ENCODE measurements at regions not wholly inside any gene's neighbourhood (a gene's known extent, or its start where the extent isn't known, plus 50 kb on each side); places are given as distances from the start of the nearest gene placed in this dataset.

DNA sequence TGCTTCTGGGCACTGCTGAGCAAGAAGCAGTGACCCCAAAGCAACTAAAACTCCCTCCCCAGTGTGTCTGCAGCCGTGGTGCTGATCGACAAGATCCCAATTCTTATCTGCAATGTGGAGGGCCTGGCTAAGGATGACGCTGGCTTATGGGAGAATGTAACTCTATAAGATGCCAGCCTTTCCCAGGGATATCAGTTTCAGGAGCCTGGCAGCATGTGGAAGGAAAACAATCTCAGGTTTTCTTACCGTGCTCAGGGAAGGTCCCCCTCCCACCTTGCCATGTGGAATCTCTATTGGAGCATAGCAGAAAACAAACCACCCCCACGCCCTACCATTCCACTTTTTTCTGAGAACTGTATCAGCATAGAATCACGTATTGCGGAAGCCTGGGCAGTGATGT is 87.7 kb upstream of the PTPN3 start:
- TF ChIP-seq, protein P1, sequence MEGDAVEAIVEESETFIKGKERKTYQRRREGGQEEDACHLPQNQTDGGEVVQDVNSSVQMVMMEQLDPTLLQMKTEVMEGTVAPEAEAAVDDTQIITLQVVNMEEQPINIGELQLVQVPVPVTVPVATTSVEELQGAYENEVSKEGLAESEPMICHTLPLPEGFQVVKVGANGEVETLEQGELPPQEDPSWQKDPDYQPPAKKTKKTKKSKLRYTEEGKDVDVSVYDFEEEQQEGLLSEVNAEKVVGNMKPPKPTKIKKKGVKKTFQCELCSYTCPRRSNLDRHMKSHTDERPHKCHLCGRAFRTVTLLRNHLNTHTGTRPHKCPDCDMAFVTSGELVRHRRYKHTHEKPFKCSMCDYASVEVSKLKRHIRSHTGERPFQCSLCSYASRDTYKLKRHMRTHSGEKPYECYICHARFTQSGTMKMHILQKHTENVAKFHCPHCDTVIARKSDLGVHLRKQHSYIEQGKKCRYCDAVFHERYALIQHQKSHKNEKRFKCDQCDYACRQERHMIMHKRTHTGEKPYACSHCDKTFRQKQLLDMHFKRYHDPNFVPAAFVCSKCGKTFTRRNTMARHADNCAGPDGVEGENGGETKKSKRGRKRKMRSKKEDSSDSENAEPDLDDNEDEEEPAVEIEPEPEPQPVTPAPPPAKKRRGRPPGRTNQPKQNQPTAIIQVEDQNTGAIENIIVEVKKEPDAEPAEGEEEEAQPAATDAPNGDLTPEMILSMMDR (IDR thresholded peaks at IDR 0.05; ENCODE audit: insufficient read depth, low read length, poor library complexity, severe bottlenecking) = no peak
- no peaks in the 10 kb centered on the region for H3K27me3 ChIP-seq (ENCODE audit: control insufficient read depth, insufficient read depth, low read length)
- no peak for DNase-seq (ENCODE audit: low read depth)
- H3K4me3 ChIP-seq (ENCODE audit: low read depth, low read length) = no peak overlapping the region
- no peaks in the 10 kb centered on the region for H3K36me3 ChIP-seq (ENCODE audit: control insufficient read depth, insufficient read depth, low read length)

DNA sequence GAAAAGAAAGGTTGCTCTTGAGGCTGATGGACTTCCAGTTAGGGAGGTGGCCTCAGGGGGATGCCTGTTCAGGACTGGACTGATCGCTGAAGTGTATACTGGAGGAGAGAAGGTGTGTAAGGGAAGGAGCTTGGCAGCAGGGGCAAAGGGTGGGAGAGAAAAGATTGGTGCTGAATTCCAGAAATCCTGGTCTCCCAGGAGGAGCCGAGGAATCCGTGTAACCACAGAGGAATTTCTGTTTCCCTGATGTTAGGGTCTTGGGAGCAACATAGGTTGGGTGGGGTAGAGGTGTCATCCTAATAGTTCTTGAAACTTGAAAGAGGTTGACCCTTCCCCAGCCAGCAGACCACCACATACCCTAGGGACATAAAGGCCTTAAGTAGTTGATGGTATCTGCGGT is 88.9 kb upstream of the PTPN3 start:
- no peak for DNase-seq (ENCODE audit: low read depth)
- Histone ChIP-seq H3K4me3 (ENCODE audit: low read depth, low read length) (no peak overlapping the region), H3K27me3 (ENCODE audit: control insufficient read depth, insufficient read depth, low read length) (no peaks in the 10 kb centered on the region), H3K36me3 (ENCODE audit: control insufficient read depth, insufficient read depth, low read length) (no peaks in the 10 kb centered on the region)
- TF ChIP-seq, protein P1 (IDR thresholded peaks at IDR 0.05; ENCODE audit: insufficient read depth, low read length, poor library complexity, severe bottlenecking) = no peak

DNA sequence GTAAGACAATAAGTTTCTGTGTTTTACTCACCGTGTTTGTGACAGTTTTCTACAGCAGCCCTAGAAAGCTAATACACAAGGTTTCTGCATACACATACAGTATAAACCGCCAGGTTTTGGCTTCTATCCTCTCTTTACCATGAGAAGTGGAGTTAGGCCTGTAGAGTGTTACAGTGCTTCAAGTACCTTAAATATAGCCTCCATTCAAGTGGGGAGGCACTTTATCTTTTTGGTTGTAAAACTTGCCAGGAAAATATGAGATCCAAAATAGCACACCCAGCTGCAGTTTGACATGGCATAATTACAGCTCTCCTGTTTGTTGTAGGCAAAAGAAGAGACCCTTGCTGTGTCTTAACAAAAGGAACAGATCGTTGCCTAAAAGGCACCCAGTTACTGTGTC is 90.3 kb upstream of the PTPN3 start:
- no peak overlapping the region for H3K4me3 ChIP-seq (ENCODE audit: low read depth, low read length)
- TF ChIP-seq, protein P1 (IDR thresholded peaks at IDR 0.05; ENCODE audit: insufficient read depth, low read length, poor library complexity, severe bottlenecking) = no peak
- H3K36me3 ChIP-seq (ENCODE audit: control insufficient read depth, insufficient read depth, low read length) = no peaks in the 10 kb centered on the region
- DNase-seq (ENCODE audit: low read depth) = no peak
- H3K27me3 ChIP-seq (ENCODE audit: control insufficient read depth, insufficient read depth, low read length) = no peaks in the 10 kb centered on the region

DNA sequence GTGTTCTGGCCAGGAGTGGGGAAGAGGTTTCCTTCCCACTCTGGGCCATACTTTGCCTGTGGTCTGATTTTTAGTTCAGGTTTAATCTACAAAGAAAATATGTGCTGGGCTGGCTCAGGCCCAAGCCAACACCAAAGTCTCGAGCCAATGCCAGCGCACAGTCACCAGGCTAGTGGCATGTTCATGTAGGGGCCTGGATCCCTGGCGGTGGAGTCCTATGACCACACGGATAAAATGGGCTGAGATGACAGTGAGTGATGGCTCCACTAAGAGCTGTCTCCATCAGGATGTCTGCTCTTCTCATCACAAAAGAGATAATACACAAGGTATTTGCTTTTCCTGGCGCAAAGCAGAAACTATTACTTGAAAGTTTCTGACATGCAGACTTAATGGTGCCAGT is 92.9 kb upstream of the PTPN3 start:
- Histone ChIP-seq H3K36me3 (ENCODE audit: control insufficient read depth, insufficient read depth, low read length) (no peaks in the 10 kb centered on the region), H3K27me3 (ENCODE audit: control insufficient read depth, insufficient read depth, low read length) (no peaks in the 10 kb centered on the region), H3K4me3 (ENCODE audit: low read depth, low read length) (no peak overlapping the region)
- TF ChIP-seq, protein P1 (IDR thresholded peaks at IDR 0.05; ENCODE audit: insufficient read depth, low read length, poor library complexity, severe bottlenecking) = no peak
- no peak for DNase-seq (ENCODE audit: low read depth)

DNA sequence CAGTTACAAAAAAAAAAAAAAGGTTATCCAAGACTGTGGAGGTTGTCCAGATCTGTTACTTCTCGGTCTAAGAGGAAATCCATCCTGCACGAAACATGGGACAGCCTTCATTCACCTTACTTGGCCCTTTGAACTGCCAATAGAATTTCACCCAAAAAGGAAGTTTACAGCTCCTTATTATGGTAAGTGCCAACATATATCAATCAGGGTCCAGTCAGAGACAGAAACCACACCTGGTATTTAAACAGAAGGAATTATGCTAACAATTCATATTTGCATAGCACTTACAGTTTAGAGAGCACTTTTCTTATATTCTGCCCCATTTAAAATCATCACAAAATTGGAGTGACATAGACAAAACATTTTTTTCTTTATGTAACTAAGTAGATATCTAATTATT is 93.6 kb upstream of the PTPN3 start:
- DNase-seq (ENCODE audit: low read depth) = no peak
- Histone ChIP-seq H3K27me3 (ENCODE audit: control insufficient read depth, insufficient read depth, low read length) (no peaks in the 10 kb centered on the region), H3K36me3 (ENCODE audit: control insufficient read depth, insufficient read depth, low read length) (no peaks in the 10 kb centered on the region), H3K4me3 (ENCODE audit: low read depth, low read length) (no peak overlapping the region)
- TF ChIP-seq, protein P1 (IDR thresholded peaks at IDR 0.05; ENCODE audit: insufficient read depth, low read length, poor library complexity, severe bottlenecking) = no peak

DNA sequence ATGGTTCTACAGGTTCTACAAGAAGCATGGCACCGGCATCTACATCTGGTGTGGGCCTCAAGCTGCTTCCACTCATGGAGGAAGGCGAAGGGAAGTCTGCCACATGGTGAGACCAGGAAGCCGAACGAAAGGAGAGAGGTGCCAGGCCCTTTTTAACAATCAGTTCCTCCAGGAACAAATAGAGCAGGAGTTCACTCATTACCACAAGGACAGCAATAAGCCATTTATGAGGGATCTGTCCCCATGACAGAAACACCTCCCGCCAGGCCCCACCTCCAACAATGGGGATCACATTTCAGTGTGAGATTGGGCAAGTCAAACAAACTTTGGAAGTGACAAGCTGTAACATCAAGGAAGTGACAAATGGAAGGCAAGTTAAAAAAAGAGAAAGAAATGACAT is 95.5 kb upstream of the PTPN3 start:
- no peaks in the 10 kb centered on the region for H3K27me3 ChIP-seq (ENCODE audit: control insufficient read depth, insufficient read depth, low read length)
- H3K4me3 ChIP-seq (ENCODE audit: low read depth, low read length) = no peak overlapping the region
- H3K36me3 ChIP-seq (ENCODE audit: control insufficient read depth, insufficient read depth, low read length) = no peaks in the 10 kb centered on the region
- TF ChIP-seq, protein P1 (IDR thresholded peaks at IDR 0.05; ENCODE audit: insufficient read depth, low read length, poor library complexity, severe bottlenecking) = no peak
- DNase-seq (ENCODE audit: low read depth) = no peak

Measured in kidney epithelial cell (primary cell).